Activated naive CD8-positive, alpha-beta T cell treated with anti-CD3 and anti-CD28 coated beads, Interleukin-2, amount 50 U/mL, for 24 hours (primary cell): ENCODE measurements at regions not wholly inside any gene's neighbourhood (a gene's known extent, or its start where the extent isn't known, plus 50 kb on each side); places are given as distances from the start of the nearest gene placed in this dataset.

Source experiments
- ATAC-seq: fragments of 150-1000 bp; cut with Tn5 transposase; one replicate; pipeline ENCODE4 v1.10.0; 2021
- DNase-seq: peaks from one replicate; pipeline ENCODE4 v3.0.0; 2021
- H3K27ac Mint-ChIP-seq: one replicate; pipeline ENCODE4 v1.8.0; 2021; ENCODE audit warnings: mild to moderate bottlenecking, mixed read lengths
- H3K27me3 Mint-ChIP-seq: one replicate; pipeline ENCODE4 v1.8.0; 2021; ENCODE audit warnings: mixed read lengths
- H3K36me3 Mint-ChIP-seq: one replicate; pipeline ENCODE4 v1.8.0; 2021; ENCODE audit warnings: low read depth, mixed read lengths
- H3K4me1 Mint-ChIP-seq: one replicate; pipeline ENCODE4 v1.8.0; 2021; ENCODE audit warnings: mixed read lengths
- H3K4me3 Mint-ChIP-seq: one replicate; pipeline ENCODE4 v1.8.0; 2021; ENCODE audit warnings: mild to moderate bottlenecking, moderate library complexity, mixed read lengths
- H3K9me3 Mint-ChIP-seq: one replicate; pipeline ENCODE4 v1.8.0; 2021; ENCODE audit warnings: mixed read lengths

DNA sequence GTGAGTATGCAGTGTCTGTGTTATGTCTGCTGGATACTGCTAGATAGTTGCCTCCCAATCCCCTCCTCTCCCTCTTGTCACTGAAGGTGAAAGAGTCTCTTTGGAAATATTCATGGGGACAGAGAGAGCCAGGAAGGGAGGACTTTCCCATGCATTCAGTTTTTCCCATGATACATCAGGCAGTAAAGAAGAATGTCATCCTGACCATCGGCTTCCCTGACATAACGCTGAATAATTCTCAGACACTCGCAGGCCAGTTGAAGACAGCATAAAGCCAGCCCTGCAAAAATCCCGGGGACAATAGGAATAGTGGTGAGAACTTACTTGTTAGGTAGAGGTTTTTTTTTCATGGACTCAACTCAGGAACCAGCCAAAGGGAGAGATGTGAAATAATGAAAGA, 58.1 kb downstream of the KLF4 start:
- Mint-ChIP-seq H3K27ac (no peak overlapping the region), H3K27me3 (no peaks in the 10 kb centered on the region)
- no peak for ATAC-seq

GRCh38 chr9:107430071-107430470, 59.5 kb downstream of the KLF4 start:
- peaks cover 4% of the 10 kb centered on the region for H3K27me3 Mint-ChIP-seq
- no peak for DNase-seq
- H3K4me3 Mint-ChIP-seq = no peak overlapping the region
- H3K9me3 Mint-ChIP-seq = no peaks in the 10 kb centered on the region
- no peak for ATAC-seq
- no peaks in the 10 kb centered on the region for H3K36me3 Mint-ChIP-seq
- H3K27ac Mint-ChIP-seq = no peak overlapping the region
- H3K4me1 Mint-ChIP-seq = peaks cover 3% of the 10 kb centered on the region

More for the DNA sequence above, 58.1 kb downstream of the KLF4 start:
- Mint-ChIP-seq H3K36me3 (no peaks in the 10 kb centered on the region), H3K4me3 (no peak overlapping the region), H3K9me3 (no peaks in the 10 kb centered on the region), H3K4me1 (no peaks in the 10 kb centered on the region)
- no peak for DNase-seq

- H3K4me1 Mint-ChIP-seq = peaks cover 7% of the 10 kb centered on the region
- H3K9me3 Mint-ChIP-seq = no peaks in the 10 kb centered on the region
- DNase-seq = no peak
- no peak overlapping the region for H3K27ac Mint-ChIP-seq
- H3K36me3 Mint-ChIP-seq = no peaks in the 10 kb centered on the region
- ATAC-seq = no peak
- no peak overlapping the region for H3K4me3 Mint-ChIP-seq
- peaks cover 15% of the 10 kb centered on the region for H3K27me3 Mint-ChIP-seq
Measured at GRCh38 chr9:107426126-107426525, 63.4 kb downstream of the KLF4 start.

DNA sequence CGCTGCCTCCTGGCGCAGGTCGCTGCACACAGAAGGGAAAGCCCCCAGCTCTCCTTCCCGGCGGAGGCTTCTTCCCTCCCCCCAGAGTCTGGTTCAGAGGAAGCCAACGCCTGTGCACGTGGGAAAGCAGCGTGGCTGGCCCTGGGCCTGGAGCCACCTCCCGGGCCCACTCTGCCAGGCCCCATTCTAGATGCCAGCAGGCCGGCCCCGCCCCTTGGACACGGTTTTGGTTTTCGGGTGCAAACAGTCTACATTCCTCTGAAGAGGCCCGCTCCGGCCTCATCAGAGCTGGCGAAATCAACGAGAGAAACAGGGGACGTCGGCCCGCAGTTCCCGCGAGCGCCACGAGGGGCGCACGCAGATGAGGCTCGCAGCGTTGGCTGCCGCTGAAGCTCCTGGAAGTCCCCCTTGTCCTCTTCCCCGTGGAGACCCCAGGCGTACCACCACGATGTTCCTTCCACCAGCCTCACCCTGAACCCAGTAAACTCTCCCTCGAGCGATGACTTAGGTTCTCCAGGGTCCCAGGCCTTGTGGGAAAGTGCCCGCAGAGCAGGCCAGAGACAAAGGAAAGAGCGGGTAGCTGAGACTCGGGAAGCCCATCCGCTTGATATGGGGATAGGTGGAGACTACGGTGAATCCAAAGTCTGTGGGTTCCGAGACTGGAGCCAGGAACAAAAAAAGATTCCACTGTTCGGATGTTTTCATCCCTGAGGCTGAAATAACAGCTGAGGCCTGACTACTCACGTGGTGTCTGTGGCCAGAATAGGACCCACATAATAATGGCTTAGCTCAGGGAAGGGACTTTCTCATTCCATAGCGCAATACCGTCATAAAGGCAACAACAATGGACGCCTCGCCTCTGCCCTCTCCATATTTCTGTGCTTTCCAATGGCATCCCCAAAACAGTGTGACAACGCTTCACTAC, 64.2 kb downstream of the KLF4 start:
- peak; percentile 73 for ATAC-seq
- H3K27ac Mint-ChIP-seq = no peak overlapping the region
- H3K27me3 Mint-ChIP-seq = peaks cover 20% of the 10 kb centered on the region
- H3K4me3 Mint-ChIP-seq = peak overlapping the region; percentile 46
- H3K9me3 Mint-ChIP-seq = no peaks in the 10 kb centered on the region
- peaks cover 7% of the 10 kb centered on the region for H3K4me1 Mint-ChIP-seq
- no peaks in the 10 kb centered on the region for H3K36me3 Mint-ChIP-seq
- peak; percentile 72 for DNase-seq

DNA sequence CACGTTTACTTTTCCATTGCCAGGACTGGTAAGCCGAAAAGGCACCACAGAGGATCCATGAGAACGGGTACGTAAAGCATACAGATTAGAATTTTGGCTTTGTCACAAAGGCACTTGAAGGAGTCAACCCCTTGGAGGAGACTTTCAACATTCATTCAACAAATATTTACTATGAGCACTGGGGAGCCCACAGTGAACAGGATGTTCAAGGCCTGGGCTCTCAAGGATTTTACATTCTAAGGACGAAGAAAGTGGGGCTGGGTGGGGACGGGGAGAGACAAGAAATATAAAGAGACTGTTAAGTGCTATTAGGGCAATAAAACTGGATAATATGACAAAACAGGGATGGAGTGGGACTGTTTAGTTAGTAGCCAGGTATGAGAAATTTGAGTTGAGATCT, 66.0 kb downstream of the KLF4 start:
- Mint-ChIP-seq H3K27ac (no peak overlapping the region), H3K4me1 (peaks cover 7% of the 10 kb centered on the region), H3K4me3 (no peak overlapping the region), H3K36me3 (no peaks in the 10 kb centered on the region), H3K27me3 (peaks cover 33% of the 10 kb centered on the region), H3K9me3 (no peaks in the 10 kb centered on the region)
- no peak for ATAC-seq
- DNase-seq = no peak

DNA sequence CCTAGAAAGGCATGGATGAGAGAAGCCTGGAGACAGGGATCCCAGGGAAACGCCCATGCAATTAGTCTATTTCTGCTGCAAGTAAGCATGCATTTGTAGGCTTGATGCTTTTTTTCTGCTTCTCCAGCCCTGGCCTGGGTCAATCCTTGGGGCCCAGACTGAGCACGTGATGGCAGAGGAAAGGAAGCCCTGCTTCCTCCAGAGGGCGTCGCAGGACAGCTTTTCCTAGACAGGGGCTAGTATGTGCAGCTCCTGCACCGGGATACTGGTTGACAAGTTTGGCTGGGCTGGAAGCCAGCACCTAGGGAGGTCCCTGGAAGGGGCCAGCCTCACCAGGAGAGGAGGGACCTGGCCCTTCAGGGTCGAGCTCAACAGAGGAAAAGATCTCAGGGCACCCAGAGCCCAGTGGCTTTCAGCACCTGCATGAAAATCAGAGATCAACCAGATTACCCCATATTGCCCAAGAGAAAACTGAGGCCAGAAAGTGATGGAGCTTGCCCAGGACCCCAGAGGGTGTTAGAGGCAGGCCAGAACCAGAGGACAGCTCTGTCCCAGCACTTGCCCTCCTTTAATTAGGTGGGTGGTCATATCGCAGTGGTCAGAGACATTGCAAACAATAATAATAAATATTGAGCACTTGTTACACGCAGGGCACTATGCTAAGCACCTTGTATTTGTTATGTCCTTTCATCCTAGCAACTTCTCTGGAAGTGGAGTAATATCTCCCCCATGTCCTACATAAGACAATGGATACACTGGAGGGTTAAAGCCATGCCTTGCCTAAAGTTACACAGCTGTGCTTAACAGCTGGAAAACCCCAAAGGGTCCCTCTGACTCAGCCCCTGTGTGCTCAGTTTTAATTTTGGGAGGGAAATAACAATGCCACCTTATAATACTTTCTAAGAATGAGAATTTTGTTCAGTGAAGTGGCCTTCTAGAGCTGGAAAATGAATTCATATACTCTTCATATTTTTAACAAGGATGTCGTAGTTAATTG, 67.1 kb downstream of the KLF4 start:
- Mint-ChIP-seq H3K27ac (no peak overlapping the region), H3K36me3 (no peaks in the 10 kb centered on the region), H3K4me1 (peaks cover 7% of the 10 kb centered on the region), H3K9me3 (no peaks in the 10 kb centered on the region), H3K27me3 (peaks cover 34% of the 10 kb centered on the region), H3K4me3 (no peak overlapping the region)
- ATAC-seq = peak; percentile 57
- DNase-seq = peak; percentile 30

DNA sequence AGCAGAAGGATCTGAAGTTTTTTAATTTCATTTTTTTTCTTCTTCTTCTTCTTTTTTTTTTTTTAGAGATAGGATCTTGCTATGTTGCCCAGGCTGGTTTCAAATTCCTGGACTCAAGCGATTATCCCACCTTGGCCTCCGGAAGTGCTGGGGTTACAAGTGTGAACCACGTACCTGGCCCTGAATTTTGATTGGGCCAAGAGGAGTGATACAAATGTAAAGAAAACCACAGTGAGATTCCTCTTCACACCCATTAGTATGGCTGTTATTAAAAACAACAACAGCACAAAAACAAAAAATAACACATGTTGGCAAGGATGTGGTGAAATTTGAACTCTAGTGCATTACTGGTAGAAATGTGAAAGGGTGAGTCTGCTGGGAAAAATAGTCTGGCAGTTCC, 79.1 kb downstream of the KLF4 start:
- Mint-ChIP-seq H3K27ac (no peak overlapping the region), H3K9me3 (no peaks in the 10 kb centered on the region), H3K27me3 (peaks cover 11% of the 10 kb centered on the region), H3K4me3 (no peak overlapping the region), H3K36me3 (no peaks in the 10 kb centered on the region), H3K4me1 (no peaks in the 10 kb centered on the region)
- DNase-seq (no peak), ATAC-seq (no peak)

- H3K27me3 Mint-ChIP-seq = peaks cover 11% of the 10 kb centered on the region
- no peaks in the 10 kb centered on the region for H3K4me1 Mint-ChIP-seq
- H3K36me3 Mint-ChIP-seq = no peaks in the 10 kb centered on the region
- H3K4me3 Mint-ChIP-seq = no peak overlapping the region
- no peak overlapping the region for H3K27ac Mint-ChIP-seq
- H3K9me3 Mint-ChIP-seq = no peaks in the 10 kb centered on the region
- DNase-seq (no peak), ATAC-seq (no peak)
Measured at GRCh38 chr9:107409581-107410389, 79.8 kb downstream of the KLF4 start.

- H3K27ac Mint-ChIP-seq = no peak overlapping the region
- ATAC-seq (no peak), DNase-seq (no peak)
- H3K36me3 Mint-ChIP-seq = no peaks in the 10 kb centered on the region
- no peak overlapping the region for H3K4me3 Mint-ChIP-seq
- peaks cover 6% of the 10 kb centered on the region for H3K27me3 Mint-ChIP-seq
- no peaks in the 10 kb centered on the region for H3K4me1 Mint-ChIP-seq
- H3K9me3 Mint-ChIP-seq = no peaks in the 10 kb centered on the region
Measured at GRCh38 chr9:107407675-107408074, 81.9 kb downstream of the KLF4 start.

GRCh38 chr9:107405511-107405910, 84.1 kb downstream of the KLF4 start:
- no peak overlapping the region for H3K27ac Mint-ChIP-seq
- no peaks in the 10 kb centered on the region for H3K27me3 Mint-ChIP-seq
- no peaks in the 10 kb centered on the region for H3K4me1 Mint-ChIP-seq
- no peaks in the 10 kb centered on the region for H3K9me3 Mint-ChIP-seq
- ATAC-seq = no peak
- no peak for DNase-seq
- H3K4me3 Mint-ChIP-seq = no peak overlapping the region
- no peaks in the 10 kb centered on the region for H3K36me3 Mint-ChIP-seq

- Mint-ChIP-seq H3K4me1 (no peaks in the 10 kb centered on the region), H3K27me3 (no peaks in the 10 kb centered on the region), H3K36me3 (no peaks in the 10 kb centered on the region), H3K4me3 (no peak overlapping the region), H3K9me3 (no peaks in the 10 kb centered on the region), H3K27ac (no peak overlapping the region)
- DNase-seq = no peak
- ATAC-seq = no peak
Measured at GRCh38 chr9:107404736-107405135, 84.8 kb downstream of the KLF4 start.

GRCh38 chr9:107404161-107404560, 85.4 kb downstream of the KLF4 start:
- no peaks in the 10 kb centered on the region for H3K27me3 Mint-ChIP-seq
- no peak for ATAC-seq
- no peak for DNase-seq
- H3K36me3 Mint-ChIP-seq = no peaks in the 10 kb centered on the region
- H3K9me3 Mint-ChIP-seq = no peaks in the 10 kb centered on the region
- H3K27ac Mint-ChIP-seq = no peak overlapping the region
- H3K4me1 Mint-ChIP-seq = no peaks in the 10 kb centered on the region
- no peak overlapping the region for H3K4me3 Mint-ChIP-seq

DNA sequence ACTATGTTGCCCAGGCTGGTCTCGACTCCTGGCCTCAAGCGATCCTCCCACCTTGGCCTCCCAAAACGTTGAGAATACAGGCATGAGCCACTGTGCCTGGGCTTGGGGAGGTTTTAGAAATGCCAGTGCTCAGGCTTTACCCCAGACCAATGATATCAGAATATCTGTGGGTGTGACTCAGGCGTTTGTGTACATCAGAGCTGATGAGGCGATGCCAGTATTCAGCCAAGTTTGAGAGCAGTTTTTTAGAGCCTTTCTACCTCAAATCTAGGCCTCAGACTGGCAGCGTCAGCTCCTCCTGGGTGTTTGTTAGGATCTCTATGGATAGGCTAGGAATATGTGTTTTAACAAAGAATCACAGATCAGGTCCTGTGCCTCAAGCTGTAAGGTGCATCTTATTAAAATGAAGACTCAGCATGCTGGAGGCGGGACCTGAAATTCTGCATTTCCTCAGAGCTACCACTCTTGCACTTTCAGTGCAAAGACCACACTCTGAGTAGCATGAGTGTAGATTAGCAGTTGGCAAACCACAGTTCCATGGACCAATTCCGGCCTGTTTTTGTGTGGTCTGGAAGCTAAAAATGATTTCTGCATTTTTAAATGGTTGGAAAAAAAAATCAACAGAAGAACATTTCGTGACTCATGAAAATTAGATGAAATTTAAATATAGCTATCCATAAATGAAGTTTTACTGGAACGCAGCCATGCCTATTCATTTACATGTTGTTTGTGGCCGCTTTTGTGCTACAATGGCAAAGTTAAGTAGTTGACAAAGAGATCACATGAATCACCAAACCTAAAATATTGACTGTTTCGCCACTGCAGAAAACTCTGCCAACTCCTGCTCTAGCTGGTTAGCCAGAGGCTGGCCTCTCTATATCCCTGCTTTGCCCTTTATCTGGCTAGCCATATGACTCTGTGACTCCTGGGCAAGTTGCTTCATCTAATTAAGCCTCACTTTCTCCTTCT, 92.2 kb downstream of the KLF4 start:
- Mint-ChIP-seq H3K9me3 (no peaks in the 10 kb centered on the region), H3K4me3 (no peak overlapping the region), H3K36me3 (no peaks in the 10 kb centered on the region), H3K27me3 (peaks cover 3% of the 10 kb centered on the region), H3K4me1 (no peaks in the 10 kb centered on the region), H3K27ac (no peak overlapping the region)
- DNase-seq (no peak), ATAC-seq (no peak)
